NCI-H128 (cell line): ENCODE measurements at regions not wholly inside any gene's neighbourhood (a gene's known extent, or its start where the extent isn't known, plus 50 kb on each side); places are given as distances from the start of the nearest gene placed in this dataset.
A peak's percentile ranks its signal among the peaks of the same experiment; 100 is the strongest.
"Not testable (repeated sequence)": the region's sequence is repeated elsewhere in the genome, so short reads cannot be mapped to it uniquely, and the experiment has no call there.

Experiments used
- DNase-seq: peaks from one replicate; lab custom pipeline; 2025; ENCODE audit not compliant: unreplicated experiment; lab: John Stamatoyannopoulos, UW

- no peak for DNase-seq
Observed at GRCh38 chr3:39558775-39559306, 91.4 kb downstream of the MOBP start.

GRCh38 chr3:39559543-39559942, 92.1 kb downstream of the MOBP start:
- DNase-seq: no peak

GRCh38 chr3:39568508-39568907, 101.0 kb downstream of the MOBP start:
- no peak for DNase-seq

- no peak for DNase-seq
Observed at GRCh38 chr3:39569095-39569494, 101.6 kb downstream of the MOBP start.

- no peak for DNase-seq
Observed at GRCh38 chr3:39573392-39573791, 105.9 kb downstream of the MOBP start.

GRCh38 chr3:39577541-39577940, 110.1 kb downstream of the MOBP start:
- DNase-seq: no peak

GRCh38 chr3:39586215-39586614, 118.7 kb downstream of the MOBP start:
- DNase-seq: not testable (repeated sequence)

GRCh38 chr3:39587113-39587512, 119.6 kb downstream of the MOBP start:
- no peak for DNase-seq

GRCh38 chr3:39590806-39591205, 123.3 kb downstream of the MOBP start:
- no peak for DNase-seq

GRCh38 chr3:39592311-39593050, 125.0 kb downstream of the MOBP start:
- DNase-seq: no peak

- DNase-seq: no peak
Observed at GRCh38 chr3:39593341-39593740, 125.9 kb downstream of the MOBP start.

GRCh38 chr3:39601241-39601640, 133.8 kb downstream of the MOBP start:
- peak; percentile 65 for DNase-seq

GRCh38 chr3:39605837-39606236, 138.4 kb downstream of the MOBP start:
- DNase-seq: no peak

- DNase-seq: no peak
Observed at GRCh38 chr3:39626198-39626597, 158.7 kb downstream of the MOBP start.

- no peak for DNase-seq
Observed at GRCh38 chr3:39631136-39631535, 163.7 kb downstream of the MOBP start.

GRCh38 chr3:39637807-39638206, 170.3 kb downstream of the MOBP start:
- no peak for DNase-seq

GRCh38 chr3:39638301-39638700, 170.8 kb downstream of the MOBP start:
- no peak for DNase-seq

- no peak for DNase-seq
Observed at GRCh38 chr3:39639344-39640236, 169.8 kb upstream of the MYRIP start.

GRCh38 chr3:39641274-39641673, 168.1 kb upstream of the MYRIP start:
- DNase-seq: no peak

- no peak for DNase-seq
Observed at GRCh38 chr3:39644176-39644575, 165.2 kb upstream of the MYRIP start.

GRCh38 chr3:39651256-39651655, 158.2 kb upstream of the MYRIP start:
- DNase-seq: not testable (repeated sequence)
